ENCODE measurements at regions not wholly inside any gene's neighbourhood (a gene's known extent, or its start where the extent isn't known, plus 50 kb on each side); places are given as distances from the start of the nearest gene placed in this dataset.
"Not testable (repeated sequence)": the region's sequence is repeated elsewhere in the genome, so short reads cannot be mapped to it uniquely, and the experiment has no call there.

DNA sequence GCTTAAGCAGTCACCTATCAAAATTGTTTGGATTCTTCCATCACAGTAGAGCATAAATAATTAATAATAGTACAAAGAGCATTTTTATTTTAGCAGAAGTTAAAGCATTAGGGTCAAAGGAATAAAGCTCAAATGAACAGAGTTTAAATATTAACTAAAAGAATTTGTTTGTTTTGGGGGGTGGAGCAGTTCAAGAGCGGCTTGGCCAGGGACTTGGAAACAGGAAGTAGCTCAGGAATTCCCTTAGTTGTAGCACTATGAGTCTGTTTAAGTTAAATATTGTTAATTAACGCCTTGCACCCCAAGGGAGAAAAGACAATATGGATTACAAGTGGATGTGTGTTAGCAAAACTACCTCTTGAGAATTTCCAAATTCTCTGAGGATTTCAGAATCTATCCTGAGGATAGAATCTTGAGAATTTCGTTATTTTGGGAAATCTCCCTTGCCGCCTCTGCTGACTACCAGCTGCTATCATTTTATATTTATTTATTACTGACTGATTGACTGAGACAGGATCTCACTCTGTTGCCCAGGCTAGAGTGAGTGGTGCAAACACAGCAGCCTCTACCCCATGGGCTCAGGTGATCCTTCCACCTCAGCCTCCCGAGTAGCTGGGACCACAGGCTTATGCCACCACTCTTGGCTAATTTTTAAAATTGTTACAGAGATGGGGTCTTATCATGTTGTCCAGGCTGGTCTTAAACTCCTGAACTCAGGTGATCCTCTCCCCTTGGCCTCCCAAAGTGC, 96.7 kb upstream of the CHD1 start:
- Histone ChIP-seq H3K4me3 (ENCODE audit: low read length in 2 of 2) (no peak overlapping the region), H3K27ac (ENCODE audit: low read depth in 1 of 2, low read length in 1 of 2) (no peak overlapping the region), H3K4me1 (ENCODE audit: control insufficient read depth in 2 of 2, insufficient read depth in 2 of 2, low read length in 2 of 2) (peaks cover 5 to 15% of the 10 kb centered on the region in 2 donors), H3K36me3 (ENCODE audit: control insufficient read depth in 2 of 2, insufficient read depth in 2 of 2, low read length in 1 of 2) (no peaks in the 10 kb centered on the region), H3K27me3 (ENCODE audit: control insufficient read depth in 2 of 2, insufficient read depth in 1 of 2, low read length in 1 of 2) (no peaks in the 10 kb centered on the region), H3K9me3 (ENCODE audit: control insufficient read depth in 2 of 2, insufficient read depth in 1 of 2, low read length in 1 of 2) (no peaks in the 10 kb centered on the region)
- 95% methylated on average over 5 of the region's 5 CpGs for WGBS
- no peak for DNase-seq (ENCODE audit: low read depth in 6 of 9, low spot score in 9 of 9)

DNA sequence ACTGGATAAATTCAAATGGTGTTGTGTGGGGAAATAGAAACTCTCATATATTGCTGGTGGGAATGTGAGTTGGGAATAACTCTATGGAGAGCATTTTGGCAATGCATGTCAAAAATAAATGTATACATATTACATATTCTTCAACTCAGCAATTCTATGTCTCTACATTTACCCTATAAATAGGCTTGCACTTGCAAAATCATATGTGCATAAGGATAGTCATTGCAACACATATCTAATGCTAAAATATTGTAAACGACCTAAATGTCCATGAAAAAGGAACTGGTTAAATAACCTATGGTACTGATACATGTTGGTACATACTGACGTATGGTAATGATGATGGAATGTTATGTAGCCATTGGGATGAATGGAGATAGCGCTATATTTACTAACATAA, 94.5 kb upstream of the CHD1 start:
- Histone ChIP-seq H3K27ac (ENCODE audit: low read depth in 1 of 2, low read length in 1 of 2) (no peak overlapping the region), H3K36me3 (ENCODE audit: control insufficient read depth in 2 of 2, insufficient read depth in 2 of 2, low read length in 1 of 2) (no peaks in the 10 kb centered on the region), H3K27me3 (ENCODE audit: control insufficient read depth in 2 of 2, insufficient read depth in 1 of 2, low read length in 1 of 2) (no peaks in the 10 kb centered on the region), H3K4me3 (ENCODE audit: low read length in 2 of 2) (no peak overlapping the region), H3K9me3 (ENCODE audit: control insufficient read depth in 2 of 2, insufficient read depth in 1 of 2, low read length in 1 of 2) (no peaks in the 10 kb centered on the region), H3K4me1 (ENCODE audit: control insufficient read depth in 2 of 2, insufficient read depth in 2 of 2, low read length in 2 of 2) (peaks cover 4 to 14% of the 10 kb centered on the region in 2 donors)
- DNase-seq (ENCODE audit: low read depth in 6 of 9, low spot score in 9 of 9) = no peak
- 97% methylated on average over 3 of the region's 3 CpGs for WGBS

DNA sequence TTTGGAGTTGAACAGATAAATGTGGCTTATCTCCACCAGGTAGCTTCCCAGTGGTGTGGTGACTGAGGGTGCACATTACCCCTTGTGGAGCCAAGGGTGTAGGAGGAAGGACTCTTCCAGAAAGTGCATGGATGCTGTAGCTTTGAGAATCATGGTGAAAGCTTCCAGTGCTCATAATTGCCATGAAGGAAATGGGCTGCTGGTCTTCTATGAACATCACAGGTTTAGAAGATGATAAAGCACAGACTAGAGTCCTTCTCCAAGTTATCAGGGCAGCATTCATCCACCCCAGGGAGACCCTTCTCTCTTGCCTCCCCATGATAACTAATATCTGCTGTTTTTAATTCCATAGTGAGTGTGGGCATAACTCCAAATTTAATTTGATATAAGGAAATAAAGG, 93.4 kb upstream of the CHD1 start:
- Histone ChIP-seq H3K9me3 (ENCODE audit: control insufficient read depth in 2 of 2, insufficient read depth in 1 of 2, low read length in 1 of 2) (no peaks in the 10 kb centered on the region), H3K4me3 (ENCODE audit: low read length in 2 of 2) (no peak overlapping the region), H3K27ac (ENCODE audit: low read depth in 1 of 2, low read length in 1 of 2) (no peak overlapping the region), H3K4me1 (ENCODE audit: control insufficient read depth in 2 of 2, insufficient read depth in 2 of 2, low read length in 2 of 2) (peaks cover 0 to 6% of the 10 kb centered on the region in 2 donors), H3K36me3 (ENCODE audit: control insufficient read depth in 2 of 2, insufficient read depth in 2 of 2, low read length in 1 of 2) (no peaks in the 10 kb centered on the region), H3K27me3 (ENCODE audit: control insufficient read depth in 2 of 2, insufficient read depth in 1 of 2, low read length in 1 of 2) (no peaks in the 10 kb centered on the region)
- DNase-seq (ENCODE audit: low read depth in 6 of 9, low spot score in 9 of 9) = no peak

DNA sequence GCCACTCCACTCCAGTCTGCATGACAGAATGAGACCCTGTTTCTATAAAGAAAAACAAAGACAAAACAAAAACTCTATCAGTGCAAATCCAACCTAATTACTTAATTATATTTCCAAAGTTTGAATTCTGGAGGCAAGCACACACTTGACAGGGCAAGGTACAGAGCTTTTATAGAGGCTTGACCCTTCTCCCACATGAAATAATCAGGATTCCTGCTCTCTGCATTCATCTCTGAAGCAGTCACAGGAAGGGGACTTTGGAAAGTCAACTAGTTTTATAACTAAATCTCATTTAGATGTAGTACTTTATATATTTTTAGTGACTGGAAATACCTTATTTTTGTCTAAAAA, 91.9 kb upstream of the CHD1 start:
- no peaks in the 10 kb centered on the region for H3K36me3 ChIP-seq (ENCODE audit: control insufficient read depth in 2 of 2, insufficient read depth in 2 of 2, low read length in 1 of 2)
- H3K4me1 ChIP-seq (ENCODE audit: control insufficient read depth in 2 of 2, insufficient read depth in 2 of 2, low read length in 2 of 2) = no peaks in the 10 kb centered on the region
- no peaks in the 10 kb centered on the region for H3K27me3 ChIP-seq (ENCODE audit: control insufficient read depth in 2 of 2, insufficient read depth in 1 of 2, low read length in 1 of 2)
- H3K9me3 ChIP-seq (ENCODE audit: control insufficient read depth in 2 of 2, insufficient read depth in 1 of 2, low read length in 1 of 2) = no peaks in the 10 kb centered on the region
- DNase-seq (ENCODE audit: low read depth in 6 of 9, low spot score in 9 of 9) = no peak
- H3K4me3 ChIP-seq (ENCODE audit: low read length in 2 of 2) = no peak overlapping the region
- H3K27ac ChIP-seq (ENCODE audit: low read depth in 1 of 2, low read length in 1 of 2) = no peak overlapping the region

DNA sequence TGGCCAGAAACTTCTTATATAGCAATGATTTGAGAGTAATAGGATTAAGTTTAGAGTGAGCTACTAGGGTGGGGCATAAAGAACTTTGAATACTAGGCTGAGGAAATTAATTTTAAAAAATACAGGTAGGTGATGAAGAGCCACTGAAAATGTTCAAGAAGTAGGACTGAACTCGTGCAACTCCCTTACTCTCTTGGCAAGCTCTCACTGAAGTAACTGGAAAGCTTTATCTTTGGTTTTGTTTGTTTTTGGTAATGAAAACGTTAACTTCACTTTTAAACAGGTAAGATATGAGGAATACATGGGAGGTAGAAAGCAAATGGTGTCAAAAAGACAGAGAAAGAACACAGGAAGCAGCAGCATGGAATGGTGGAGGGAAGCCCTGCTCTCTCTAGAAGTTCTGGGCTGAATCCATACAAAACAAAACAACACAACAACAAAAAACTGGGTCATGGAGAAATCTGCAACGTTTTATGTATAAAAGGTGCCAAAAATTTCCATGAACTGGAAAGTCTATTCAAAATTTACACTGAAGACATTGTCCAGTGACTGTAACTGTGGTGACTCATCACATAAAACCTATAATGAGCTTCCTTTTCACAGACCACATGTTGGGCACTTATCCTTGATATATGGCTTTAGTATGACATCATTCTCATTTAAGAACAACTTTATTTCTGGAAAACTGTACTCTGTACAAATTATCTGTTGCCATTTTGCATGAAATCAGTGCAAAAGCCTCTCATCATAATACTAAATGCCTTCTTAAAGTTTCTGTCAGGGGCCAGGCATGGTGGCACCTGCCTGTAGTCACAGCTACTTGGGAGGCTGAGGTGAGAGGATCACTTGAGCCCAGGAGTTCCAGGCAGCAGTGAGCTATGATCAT, 91.2 kb upstream of the CHD1 start:
- Histone ChIP-seq H3K36me3 (ENCODE audit: control insufficient read depth in 2 of 2, insufficient read depth in 2 of 2, low read length in 1 of 2) (no peaks in the 10 kb centered on the region), H3K4me1 (ENCODE audit: control insufficient read depth in 2 of 2, insufficient read depth in 2 of 2, low read length in 2 of 2) (no peaks in the 10 kb centered on the region), H3K9me3 (ENCODE audit: control insufficient read depth in 2 of 2, insufficient read depth in 1 of 2, low read length in 1 of 2) (no peaks in the 10 kb centered on the region), H3K4me3 (ENCODE audit: low read length in 2 of 2) (no peak overlapping the region), H3K27me3 (ENCODE audit: control insufficient read depth in 2 of 2, insufficient read depth in 1 of 2, low read length in 1 of 2) (no peaks in the 10 kb centered on the region), H3K27ac (ENCODE audit: low read depth in 1 of 2, low read length in 1 of 2) (no peak overlapping the region)
- DNase-seq (ENCODE audit: low read depth in 6 of 9, low spot score in 9 of 9) = no peak
- WGBS = 78% methylated on average over 3 of the region's 3 CpGs

DNA sequence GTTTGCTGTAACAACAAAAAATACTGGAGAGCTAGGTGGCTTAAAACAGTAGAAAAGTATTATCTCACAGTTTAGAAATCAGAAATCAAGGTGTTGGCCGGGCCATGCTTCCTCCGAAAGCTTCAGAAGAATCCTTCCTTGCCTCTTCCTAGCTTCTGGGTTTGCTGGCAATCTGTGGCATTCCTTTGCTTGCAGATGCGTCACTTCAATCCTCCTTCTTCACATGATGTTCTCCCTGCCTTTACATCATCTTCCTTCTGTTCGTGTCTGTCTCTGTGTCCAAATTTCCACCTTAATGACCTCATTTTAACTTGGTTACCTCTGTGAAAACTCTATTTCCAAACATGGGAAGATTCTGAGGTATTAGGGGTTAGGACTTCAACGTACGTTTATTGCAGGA, 90.4 kb upstream of the CHD1 start:
- H3K4me1 ChIP-seq (ENCODE audit: control insufficient read depth in 2 of 2, insufficient read depth in 2 of 2, low read length in 2 of 2) = no peaks in the 10 kb centered on the region

DNA sequence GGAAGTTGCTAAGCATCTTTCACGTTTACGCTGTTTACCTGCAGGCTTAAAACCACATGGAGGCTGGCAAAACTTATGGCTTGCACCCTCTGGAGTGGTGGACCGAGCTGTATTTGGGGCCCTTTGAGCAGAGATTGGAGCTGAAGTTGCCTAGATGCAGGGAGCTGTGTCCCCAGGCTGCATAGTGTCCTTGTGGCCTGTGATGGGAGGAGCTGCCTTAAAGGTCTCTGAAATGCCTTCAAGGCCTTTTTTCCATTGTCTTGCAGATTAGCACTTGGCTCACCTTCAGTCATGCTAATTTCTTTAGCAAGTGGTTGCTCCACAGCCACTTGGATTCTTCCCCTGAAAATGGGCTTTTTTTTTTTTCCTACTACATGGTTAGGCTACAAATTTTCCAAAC, 81.5 kb upstream of the CHD1 start:
- DNase-seq (ENCODE audit: low read depth in 6 of 9, low spot score in 9 of 9) = no peak
- Histone ChIP-seq H3K27ac (ENCODE audit: low read depth in 1 of 2, low read length in 1 of 2) (no peak overlapping the region), H3K4me3 (ENCODE audit: low read length in 2 of 2) (no peak overlapping the region), H3K36me3 (ENCODE audit: control insufficient read depth in 2 of 2, insufficient read depth in 2 of 2, low read length in 1 of 2) (no peaks in the 10 kb centered on the region), H3K9me3 (ENCODE audit: control insufficient read depth in 2 of 2, insufficient read depth in 1 of 2, low read length in 1 of 2) (peaks cover 0 to 5% of the 10 kb centered on the region in 2 donors), H3K4me1 (ENCODE audit: control insufficient read depth in 2 of 2, insufficient read depth in 2 of 2, low read length in 2 of 2) (no peaks in the 10 kb centered on the region), H3K27me3 (ENCODE audit: control insufficient read depth in 2 of 2, insufficient read depth in 1 of 2, low read length in 1 of 2) (no peaks in the 10 kb centered on the region)
- 93% methylated on average over 3 of the region's 3 CpGs for WGBS

More for the DNA sequence above, 90.4 kb upstream of the CHD1 start:
- Histone ChIP-seq H3K4me3 (ENCODE audit: low read length in 2 of 2) (no peak overlapping the region), H3K36me3 (ENCODE audit: control insufficient read depth in 2 of 2, insufficient read depth in 2 of 2, low read length in 1 of 2) (no peaks in the 10 kb centered on the region), H3K27ac (ENCODE audit: low read depth in 1 of 2, low read length in 1 of 2) (no peak overlapping the region), H3K27me3 (ENCODE audit: control insufficient read depth in 2 of 2, insufficient read depth in 1 of 2, low read length in 1 of 2) (no peaks in the 10 kb centered on the region), H3K9me3 (ENCODE audit: control insufficient read depth in 2 of 2, insufficient read depth in 1 of 2, low read length in 1 of 2) (no peaks in the 10 kb centered on the region)
- no peak for DNase-seq (ENCODE audit: low read depth in 6 of 9, low spot score in 9 of 9)
- 97% methylated on average over 6 of the region's 6 CpGs for WGBS

DNA sequence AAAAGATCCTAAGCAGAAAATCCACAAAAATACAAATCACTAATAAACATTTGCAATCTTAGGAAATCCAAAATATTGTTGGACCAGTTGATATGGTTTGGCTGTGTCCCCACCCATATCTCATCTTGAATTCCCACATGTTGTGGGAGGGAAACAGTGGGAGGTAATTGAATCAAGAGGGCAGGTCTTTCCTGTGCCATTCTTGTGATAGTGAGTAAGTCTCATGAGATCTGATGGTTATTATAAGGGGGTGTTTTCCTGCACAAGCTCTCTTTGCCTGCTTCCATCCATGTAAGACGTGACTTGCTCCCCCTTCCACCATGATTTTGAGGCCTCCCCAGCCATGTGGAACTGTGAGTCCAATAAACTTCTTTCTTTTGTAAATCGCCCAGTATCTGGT, 79.2 kb upstream of the CHD1 start:
- H3K9me3 ChIP-seq (ENCODE audit: control insufficient read depth in 2 of 2, insufficient read depth in 1 of 2, low read length in 1 of 2); H3K27ac ChIP-seq (ENCODE audit: low read depth in 1 of 2, low read length in 1 of 2): not testable (repeated sequence)
- 95% methylated on average over 2 of the region's 2 CpGs for WGBS

DNA sequence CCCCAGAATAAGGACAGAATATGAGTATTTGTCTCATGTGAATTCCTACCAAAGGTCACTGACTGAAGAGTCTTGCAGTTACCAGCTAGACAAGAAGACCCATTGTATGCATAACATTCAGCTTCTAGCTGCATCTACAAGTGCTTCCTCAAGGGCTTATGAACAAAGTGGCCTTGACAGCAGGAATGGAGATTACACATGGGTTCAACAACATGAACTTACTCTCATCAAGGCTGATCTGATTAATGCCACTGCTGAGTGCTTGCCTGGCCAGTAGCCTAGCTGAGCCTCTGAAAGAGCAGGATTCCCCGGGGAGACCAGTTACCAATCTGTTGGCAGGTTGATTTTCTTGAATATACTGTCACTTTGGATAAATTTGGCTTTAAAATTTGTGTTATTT, 76.7 kb upstream of the CHD1 start:
- WGBS = 97% methylated on average over 1 of the region's 1 CpG
- H3K27me3 ChIP-seq (ENCODE audit: control insufficient read depth in 2 of 2, insufficient read depth in 1 of 2, low read length in 1 of 2) = no peaks in the 10 kb centered on the region
- peaks cover 0 to 5% of the 10 kb centered on the region in 2 donors for H3K9me3 ChIP-seq (ENCODE audit: control insufficient read depth in 2 of 2, insufficient read depth in 1 of 2, low read length in 1 of 2)
- DNase-seq (ENCODE audit: low read depth in 6 of 9, low spot score in 9 of 9) = no peak
- H3K4me3 ChIP-seq (ENCODE audit: low read length in 2 of 2) = no peak overlapping the region
- no peaks in the 10 kb centered on the region for H3K4me1 ChIP-seq (ENCODE audit: control insufficient read depth in 2 of 2, insufficient read depth in 2 of 2, low read length in 2 of 2)
- no peaks in the 10 kb centered on the region for H3K36me3 ChIP-seq (ENCODE audit: control insufficient read depth in 2 of 2, insufficient read depth in 2 of 2, low read length in 1 of 2)
- H3K27ac ChIP-seq (ENCODE audit: low read depth in 1 of 2, low read length in 1 of 2) = no peak overlapping the region

More for the DNA sequence above, 79.2 kb upstream of the CHD1 start:
- not testable (repeated sequence) for H3K27me3 ChIP-seq (ENCODE audit: control insufficient read depth in 2 of 2, insufficient read depth in 1 of 2, low read length in 1 of 2); H3K36me3 ChIP-seq (ENCODE audit: control insufficient read depth in 2 of 2, insufficient read depth in 2 of 2, low read length in 1 of 2); H3K4me3 ChIP-seq (ENCODE audit: low read length in 2 of 2); DNase-seq (ENCODE audit: low read depth in 6 of 9, low spot score in 9 of 9); H3K4me1 ChIP-seq (ENCODE audit: control insufficient read depth in 2 of 2, insufficient read depth in 2 of 2, low read length in 2 of 2)

Measured in thymus (tissue), 11 donors.